SW480 (cell line): ENCODE measurements at regions not wholly inside any gene's neighbourhood (a gene's known extent, or its start where the extent isn't known, plus 50 kb on each side); places are given as distances from the start of the nearest gene placed in this dataset.
"Not testable (repeated sequence)": the region's sequence is repeated elsewhere in the genome, so short reads cannot be mapped to it uniquely, and the experiment has no call there.

ENCODE experiments used
- DNase-seq: peaks from one replicate; pipeline ENCODE4 v3.0.0-alpha.2; 2016; ENCODE audit warnings: low spot score

DNA sequence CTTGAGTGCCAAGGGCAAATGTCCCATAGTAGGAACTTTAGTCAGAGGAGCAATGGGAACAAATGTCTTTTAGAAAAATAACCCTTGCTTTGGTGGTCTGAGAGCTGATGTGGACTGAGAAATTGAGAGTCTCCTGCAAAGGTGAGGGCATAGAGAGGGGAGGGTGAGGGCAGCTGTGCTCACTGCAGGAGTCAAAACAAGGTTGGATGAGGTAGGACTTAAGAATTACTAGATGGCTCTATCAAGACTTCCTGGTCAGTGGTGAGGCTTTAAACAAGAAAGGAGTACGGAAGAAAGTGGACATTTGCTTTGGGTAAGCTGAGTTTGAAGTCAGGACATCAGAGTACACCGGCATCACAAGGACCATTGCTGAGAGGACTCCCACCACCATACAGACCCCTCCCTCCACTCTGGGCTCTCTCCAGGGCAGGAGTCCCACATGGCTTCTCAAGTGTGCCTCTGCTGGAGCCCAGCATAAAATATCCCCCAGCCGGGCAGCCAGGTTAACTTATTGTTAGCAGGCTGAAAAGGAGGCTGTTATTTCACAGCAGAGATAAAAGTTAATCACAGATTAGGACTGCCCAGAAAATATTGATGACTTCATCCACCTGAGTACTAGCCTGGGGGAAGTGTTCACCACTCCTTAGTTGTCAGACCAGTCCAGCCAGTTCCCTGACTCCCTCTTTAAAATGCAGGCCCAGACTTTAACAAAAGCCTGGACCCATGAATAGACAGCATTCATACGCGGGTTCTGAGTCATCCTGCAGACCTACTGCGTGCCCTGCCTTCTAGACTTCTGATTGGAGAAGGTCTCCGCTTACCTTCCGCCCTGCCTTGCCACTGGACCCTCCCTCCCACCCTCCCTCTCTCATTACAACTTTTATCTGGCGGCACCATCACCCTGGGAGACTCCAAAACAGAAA, 167.2 kb downstream of the BCL2L11 start:
- DNase-seq = not testable (repeated sequence)

DNA sequence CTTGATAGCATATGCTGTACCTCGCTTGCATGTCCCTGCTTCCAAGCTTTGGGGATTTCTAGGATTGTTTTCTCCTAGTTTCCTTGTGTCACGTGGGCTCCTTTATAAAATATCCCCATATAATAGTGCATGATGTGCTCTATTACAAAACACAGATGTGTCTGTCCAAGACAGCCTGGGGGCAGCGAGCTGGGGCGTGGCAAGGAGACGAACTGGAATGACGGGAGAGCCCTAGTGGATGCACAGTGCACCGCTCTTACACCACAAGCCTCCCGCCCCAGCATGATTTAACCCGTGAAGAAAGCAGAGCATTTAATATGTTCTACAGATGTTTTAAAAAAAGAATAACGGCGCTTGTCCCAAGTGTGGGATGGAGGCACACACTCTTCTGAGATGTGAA, 169.7 kb downstream of the BCL2L11 start:
- DNase-seq = not testable (repeated sequence)

- DNase-seq = not testable (repeated sequence)
Observed at GRCh38 chr2:111291566-111291965, 170.9 kb downstream of the BCL2L11 start.

DNA sequence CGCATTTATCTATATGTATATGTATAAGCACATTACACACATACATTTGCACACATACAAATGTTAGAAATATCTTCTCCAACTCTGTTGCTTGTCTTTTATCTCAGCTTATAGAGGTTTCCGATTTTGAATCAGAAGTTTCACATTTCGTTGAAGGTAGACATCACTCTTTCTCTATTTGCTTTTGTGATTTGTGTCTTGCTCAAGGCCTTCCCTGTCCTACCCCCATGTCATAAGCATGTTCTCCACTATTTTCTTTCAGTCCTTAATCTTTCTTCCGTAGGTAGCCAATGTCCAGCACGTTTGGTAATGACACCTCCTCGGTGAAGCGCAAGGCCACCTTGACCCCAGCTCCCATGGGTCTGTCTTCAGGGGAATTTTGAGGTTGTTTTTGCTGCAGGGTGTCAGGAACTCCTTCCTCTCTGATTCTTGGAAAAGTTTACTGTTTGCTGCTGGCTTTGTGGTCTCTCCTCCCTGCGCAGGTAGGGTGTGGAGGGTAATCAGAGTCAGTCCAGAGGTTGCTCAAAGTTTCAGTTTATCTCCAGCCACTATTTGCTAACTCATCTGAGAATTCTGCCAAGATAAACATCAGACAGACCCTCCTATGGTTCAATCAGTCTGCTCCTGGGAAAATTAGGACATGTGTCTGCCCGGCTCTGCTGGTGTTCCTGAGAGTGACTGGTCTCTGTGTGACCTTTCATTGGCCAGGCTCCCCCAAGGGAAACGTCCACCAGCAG, 171.7 kb downstream of the BCL2L11 start:
- DNase-seq = not testable (repeated sequence)

DNA sequence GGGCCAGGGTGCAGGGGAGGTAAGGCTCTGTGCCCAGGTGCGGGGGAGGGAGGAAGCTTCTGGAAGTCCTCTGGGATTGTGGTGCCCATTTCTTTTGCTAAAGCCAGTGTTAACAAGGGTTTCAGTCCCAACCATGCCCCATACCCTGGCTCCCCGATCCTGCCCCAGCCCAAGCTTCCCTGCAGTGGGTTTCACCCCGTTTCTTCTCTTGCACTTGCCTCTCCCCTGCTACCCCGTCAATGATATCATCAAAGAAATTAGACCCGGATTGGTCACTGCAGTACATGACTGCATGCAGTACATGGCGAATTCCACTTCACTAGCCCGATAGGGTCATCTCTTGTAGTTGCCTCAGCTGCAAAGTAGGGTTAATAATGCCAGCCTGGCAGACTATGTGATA, 174.0 kb downstream of the BCL2L11 start:
- DNase-seq = not testable (repeated sequence)

DNA sequence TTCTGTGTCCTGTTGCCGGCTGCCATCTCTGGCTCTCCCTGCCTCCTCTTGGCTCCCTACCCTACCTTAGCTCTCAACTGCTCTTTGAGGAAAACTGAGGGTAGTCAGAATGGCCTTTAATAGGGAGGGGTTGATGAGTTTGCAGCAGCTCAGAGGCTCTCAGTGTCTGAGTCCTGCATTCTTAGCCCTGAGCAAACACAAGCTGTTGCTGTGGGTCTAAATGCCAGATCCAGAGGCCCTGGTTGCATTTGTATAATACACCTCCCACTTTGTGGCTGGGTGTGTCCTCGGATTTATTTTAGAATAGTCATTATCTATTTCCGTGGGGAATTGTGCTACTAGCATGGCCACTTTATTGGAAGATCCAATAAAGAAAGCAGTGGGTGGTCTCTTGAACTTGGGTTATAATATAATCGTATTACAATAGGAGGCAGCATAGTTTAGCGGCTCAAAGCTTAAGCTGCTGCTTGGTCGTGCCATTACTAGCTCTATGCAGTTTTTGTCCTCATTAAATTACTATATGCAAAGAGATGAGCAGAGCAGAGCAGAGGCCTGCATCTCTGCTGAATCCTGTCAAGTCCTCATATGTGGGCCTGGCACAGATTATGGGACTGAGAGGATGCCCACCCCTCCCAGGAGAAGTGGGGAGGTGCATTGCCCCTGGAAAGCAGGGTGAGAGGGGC, 175.5 kb downstream of the BCL2L11 start:
- not testable (repeated sequence) for DNase-seq

DNA sequence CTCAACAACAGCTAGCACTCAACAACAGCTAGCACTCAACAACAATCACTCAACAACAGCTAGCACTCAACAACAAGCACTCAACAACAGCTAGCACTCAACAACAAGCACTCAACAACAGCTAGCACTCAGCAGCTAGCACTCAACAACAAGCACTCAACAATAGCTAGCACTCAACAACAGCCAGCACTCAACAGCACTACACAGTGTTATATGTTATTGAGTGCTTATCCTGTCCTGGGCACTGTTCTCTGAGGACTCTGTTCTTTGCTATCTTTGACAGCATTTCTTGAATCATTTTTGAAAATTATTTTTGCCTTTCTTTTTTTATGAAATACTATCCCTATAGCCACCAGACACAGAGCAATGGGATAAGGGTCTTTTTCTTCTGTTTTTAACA, 176.4 kb downstream of the BCL2L11 start:
- DNase-seq = not testable (repeated sequence)

- not testable (repeated sequence) for DNase-seq
Observed at GRCh38 chr2:111298927-111299326, 178.2 kb downstream of the BCL2L11 start.

GRCh38 chr2:111299635-111300034, 178.9 kb downstream of the BCL2L11 start:
- DNase-seq = not testable (repeated sequence)

- DNase-seq = not testable (repeated sequence)
Observed at GRCh38 chr2:111301677-111302076, 181.0 kb downstream of the BCL2L11 start.

DNA sequence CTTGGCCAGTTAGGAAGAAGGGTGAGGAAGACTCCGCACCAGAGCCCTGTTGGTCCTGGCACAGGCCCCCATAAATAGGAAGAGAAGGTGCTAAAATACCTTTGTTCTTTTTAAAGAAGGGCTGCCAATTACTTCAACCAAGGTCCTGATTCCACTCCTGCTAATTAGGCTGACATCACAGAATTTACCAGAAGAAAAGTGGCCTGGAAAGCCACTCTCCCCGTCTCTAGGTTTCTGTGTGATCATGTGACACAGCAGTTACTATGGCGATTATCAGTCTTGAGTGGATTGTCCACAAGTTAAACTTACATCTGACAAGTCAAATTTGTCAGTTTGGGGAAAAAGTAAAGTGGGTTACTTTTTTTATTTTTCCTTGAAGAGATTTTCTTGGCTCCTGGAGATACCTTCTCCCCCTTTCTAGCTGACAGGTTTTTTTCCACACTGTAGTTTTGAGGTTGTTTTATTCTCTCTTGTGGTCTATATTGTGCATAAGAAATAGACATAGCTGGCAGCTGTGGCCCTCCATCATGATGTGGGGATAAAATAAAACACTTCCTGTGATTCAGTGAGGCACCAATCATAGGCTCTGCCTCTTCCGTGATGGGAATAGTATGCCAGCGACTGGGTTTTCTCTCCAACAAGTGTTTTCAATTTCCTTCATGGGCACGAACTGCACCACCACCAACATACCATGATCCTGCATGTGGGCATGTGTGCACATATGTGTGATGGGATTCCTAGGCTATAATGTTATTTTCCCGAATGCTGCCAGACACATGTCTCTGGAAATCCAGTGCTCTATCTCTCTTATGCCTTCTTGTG, 181.9 kb downstream of the BCL2L11 start:
- DNase-seq = not testable (repeated sequence)

DNA sequence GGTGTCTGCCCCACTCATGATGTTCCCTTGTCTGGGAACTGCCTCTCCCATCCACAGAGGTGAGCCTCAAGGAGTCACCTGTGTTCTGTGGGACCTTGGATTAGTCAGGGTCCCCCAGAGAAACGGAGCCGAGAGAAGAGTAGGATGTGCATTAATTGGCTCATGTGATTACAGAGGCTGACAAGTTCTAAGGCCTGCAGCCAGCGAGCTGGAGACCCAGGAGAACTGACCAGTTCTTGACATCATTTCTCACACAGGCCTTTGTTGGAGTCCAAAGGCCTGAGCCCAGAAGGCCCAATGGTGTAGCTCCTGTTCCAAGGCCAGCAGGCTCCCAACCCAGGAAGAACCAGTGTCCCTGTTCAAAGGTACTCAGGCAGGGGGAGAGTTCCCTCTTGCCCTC, 186.6 kb downstream of the BCL2L11 start:
- DNase-seq = not testable (repeated sequence)

- not testable (repeated sequence) for DNase-seq
Observed at GRCh38 chr2:111309231-111310075, 188.7 kb downstream of the BCL2L11 start.

- DNase-seq = not testable (repeated sequence)
Observed at GRCh38 chr2:111310395-111310794, 189.7 kb downstream of the BCL2L11 start.

GRCh38 chr2:111311568-111311967, 190.9 kb downstream of the BCL2L11 start:
- DNase-seq = not testable (repeated sequence)

DNA sequence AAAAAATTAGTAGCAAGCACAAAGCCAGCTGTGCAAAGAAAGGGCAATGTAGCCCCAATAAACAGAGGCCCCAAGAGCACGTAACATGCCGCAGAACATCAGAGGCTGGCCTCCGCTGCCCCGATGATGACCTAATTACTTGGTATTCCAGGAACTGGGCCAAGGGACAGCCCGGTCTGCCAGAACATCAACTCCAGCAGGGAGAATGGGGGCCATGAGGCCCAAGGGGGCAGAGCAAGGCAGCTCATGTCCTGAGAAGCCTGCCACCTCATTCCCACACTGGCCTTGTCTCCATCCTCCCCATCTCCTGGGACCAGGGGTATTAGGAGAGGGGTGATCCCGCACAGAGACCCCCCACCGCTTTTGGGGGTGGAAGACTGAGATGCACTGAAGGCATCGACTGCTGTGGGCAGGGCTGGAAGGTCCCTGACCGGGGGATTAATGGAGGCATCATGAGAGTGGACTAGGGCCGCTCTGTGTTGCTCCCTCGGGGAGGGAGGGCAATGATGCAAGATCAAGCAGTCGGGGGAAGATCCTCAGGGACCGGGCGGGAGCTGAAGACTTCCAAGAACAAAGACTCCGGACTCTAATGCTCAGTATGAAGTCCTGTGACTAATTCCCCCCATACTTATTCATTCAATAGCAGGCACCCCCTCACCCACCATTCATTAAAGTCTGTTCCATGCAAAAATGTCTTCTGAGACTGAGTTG, 192.3 kb downstream of the BCL2L11 start:
- not testable (repeated sequence) for DNase-seq

GRCh38 chr2:111313711-111314110, 193.0 kb downstream of the BCL2L11 start:
- not testable (repeated sequence) for DNase-seq

DNA sequence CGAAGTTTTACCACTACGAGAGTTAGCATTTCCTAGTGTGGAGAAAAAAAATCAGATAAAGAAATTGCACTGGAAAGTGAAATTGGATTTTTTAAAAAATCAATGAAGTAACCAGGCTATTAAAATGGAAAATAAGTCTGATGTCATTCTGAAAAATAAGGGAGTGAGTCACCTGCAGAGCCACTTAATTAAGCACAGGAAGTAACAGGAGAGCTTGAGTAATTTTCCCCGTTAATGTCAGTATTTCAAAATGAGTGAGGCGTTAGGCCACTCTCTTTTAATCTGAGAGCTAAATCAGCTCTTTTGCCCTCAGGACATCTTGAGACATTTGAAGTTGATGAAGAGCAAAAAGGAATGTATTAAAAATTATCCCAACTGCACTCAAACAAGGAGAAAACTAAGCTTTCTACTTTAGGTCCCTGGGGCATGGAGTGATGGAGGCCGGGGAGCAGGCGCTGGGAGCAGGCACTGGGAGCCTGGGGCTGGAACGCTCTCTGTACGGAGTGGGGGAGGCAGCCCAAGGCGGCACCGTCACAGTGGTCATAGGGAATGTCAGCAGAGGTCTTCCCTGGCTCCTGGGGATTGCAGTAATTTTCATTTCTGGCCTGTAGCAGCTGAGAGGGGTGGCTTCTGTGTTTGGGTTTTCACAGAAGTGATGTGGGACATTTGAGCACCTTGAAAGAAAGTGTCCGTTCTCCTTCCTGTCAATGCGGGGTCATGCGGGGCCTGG, 194.6 kb downstream of the BCL2L11 start:
- DNase-seq = not testable (repeated sequence)

DNA sequence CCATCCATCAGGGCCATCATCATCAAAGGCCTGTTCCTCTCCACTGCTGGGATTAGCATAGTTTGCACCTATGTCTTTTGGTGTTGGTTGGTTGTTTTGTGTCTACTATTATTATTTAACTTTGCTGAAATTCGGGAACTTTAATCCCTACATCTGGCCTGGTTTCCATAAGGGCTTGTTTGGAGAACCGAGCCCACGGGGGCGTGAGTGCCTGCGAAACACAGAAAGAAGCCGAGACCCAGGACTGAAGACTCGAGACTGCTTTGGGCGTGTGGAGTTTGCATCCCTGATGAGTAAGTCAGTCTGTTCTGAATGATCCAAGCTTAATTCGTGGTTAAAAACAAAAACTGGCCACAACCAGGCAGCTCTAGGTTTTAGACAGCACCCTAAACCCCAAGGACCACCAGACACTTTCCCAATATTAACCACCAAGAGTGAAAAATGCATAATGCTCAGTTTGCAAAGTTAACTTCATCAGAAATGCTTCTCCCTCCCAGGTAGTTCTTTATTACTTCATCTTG, 195.6 kb downstream of the BCL2L11 start:
- not testable (repeated sequence) for DNase-seq
